Activated naive CD8-positive, alpha-beta T cell treated with anti-CD3 and anti-CD28 coated beads, Interleukin-2, amount 10 ng/mL, durations not matched to agents 7 days and 5 days (primary cell): ENCODE measurements at regions not wholly inside any gene's neighbourhood (a gene's known extent, or its start where the extent isn't known, plus 50 kb on each side); places are given as distances from the start of the nearest gene placed in this dataset.
"Not testable (repeated sequence)": the region's sequence is repeated elsewhere in the genome, so short reads cannot be mapped to it uniquely, and the experiment has no call there.

ENCODE experiments used
- ATAC-seq: fragments of 150-1000 bp; cut with Tn5 transposase; one replicate; pipeline ENCODE4 v1.10.0; 2021; ENCODE audit warnings: low read depth, moderate library complexity
- POLR2A ChIA-PET: fragments of 350-600 bp; sonication (Branson Sonifier 250); formaldehyde crosslinking; loops from one replicate; lab custom pipeline; 2021; ENCODE audit warnings: antibody characterized with exemption; lab: Charles Lee
- DNase-seq: peaks from one replicate; pipeline ENCODE4 v3.0.0; 2021
- H3K27ac Mint-ChIP-seq: one replicate; pipeline ENCODE4 v1.8.0; 2022; ENCODE audit warnings: mild to moderate bottlenecking, mixed read lengths
- H3K27me3 Mint-ChIP-seq: one replicate; pipeline ENCODE4 v1.8.0; 2022; ENCODE audit warnings: mild to moderate bottlenecking, moderate library complexity, mixed read lengths
- H3K36me3 Mint-ChIP-seq: one replicate; pipeline ENCODE4 v1.8.0; 2021; ENCODE audit warnings: mild to moderate bottlenecking, mixed read lengths
- H3K4me1 Mint-ChIP-seq: one replicate; pipeline ENCODE4 v1.8.0; 2021; ENCODE audit warnings: mixed read lengths
- H3K4me3 Mint-ChIP-seq: one replicate; pipeline ENCODE4 v1.8.0; 2022; ENCODE audit warnings: mild to moderate bottlenecking, moderate library complexity, mixed read lengths
- H3K9me3 Mint-ChIP-seq: one replicate; pipeline ENCODE4 v1.8.0; 2021; ENCODE audit warnings: mixed read lengths

DNA sequence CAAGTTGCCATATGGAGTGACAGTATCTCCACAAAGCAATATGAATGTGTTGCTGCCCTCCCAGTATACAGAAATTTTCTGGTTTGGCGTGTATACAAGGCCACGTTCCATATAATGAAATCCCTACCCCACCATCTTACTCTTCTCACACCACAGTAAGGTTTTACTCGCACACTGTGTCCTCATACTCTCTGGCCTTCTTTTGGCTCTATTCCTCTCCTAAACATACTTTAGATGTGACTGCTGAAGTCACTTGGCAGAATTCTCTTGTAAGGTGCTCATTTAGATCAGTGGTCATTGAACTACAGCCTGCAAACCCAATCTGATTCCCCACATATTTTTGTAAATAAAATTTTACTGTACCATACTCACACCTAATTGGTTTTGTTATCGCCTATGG, 123.2 kb downstream of the RFPL4B start:
- POLR2A ChIA-PET = no interaction called here
- no peak for ATAC-seq
- no peaks in the 10 kb centered on the region for H3K9me3 Mint-ChIP-seq

DNA sequence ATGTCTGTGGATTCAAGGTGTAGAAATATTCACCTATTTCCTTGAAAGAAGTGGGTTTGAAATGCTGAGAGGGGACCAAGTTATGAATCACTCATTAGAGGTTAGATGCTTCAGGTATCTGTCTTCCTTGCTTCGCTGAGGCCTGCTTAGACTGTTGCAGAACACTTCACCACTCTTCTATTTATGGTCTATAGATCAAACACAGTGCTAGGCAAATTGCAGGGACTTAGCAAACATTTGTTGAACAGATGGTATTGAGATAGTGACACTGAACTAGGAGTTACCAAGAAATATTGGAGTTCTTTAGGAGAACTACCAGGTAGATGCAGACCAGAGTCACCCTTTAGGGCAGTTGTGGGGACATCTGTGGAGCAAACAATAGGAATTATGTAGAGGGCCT, 123.8 kb downstream of the RFPL4B start:
- H3K27me3 Mint-ChIP-seq = no peaks in the 10 kb centered on the region
- POLR2A ChIA-PET = no interaction called here
- H3K36me3 Mint-ChIP-seq = no peaks in the 10 kb centered on the region
- no peaks in the 10 kb centered on the region for H3K9me3 Mint-ChIP-seq
- DNase-seq (no peak), ATAC-seq (no peak)
- H3K4me3 Mint-ChIP-seq = no peak overlapping the region
- no peaks in the 10 kb centered on the region for H3K4me1 Mint-ChIP-seq
- H3K27ac Mint-ChIP-seq = no peak overlapping the region

More for the DNA sequence above, 123.2 kb downstream of the RFPL4B start:
- no peak overlapping the region for H3K27ac Mint-ChIP-seq
- H3K4me1 Mint-ChIP-seq = no peaks in the 10 kb centered on the region
- no peaks in the 10 kb centered on the region for H3K36me3 Mint-ChIP-seq
- no peak for DNase-seq
- no peaks in the 10 kb centered on the region for H3K27me3 Mint-ChIP-seq
- H3K4me3 Mint-ChIP-seq = no peak overlapping the region

DNA sequence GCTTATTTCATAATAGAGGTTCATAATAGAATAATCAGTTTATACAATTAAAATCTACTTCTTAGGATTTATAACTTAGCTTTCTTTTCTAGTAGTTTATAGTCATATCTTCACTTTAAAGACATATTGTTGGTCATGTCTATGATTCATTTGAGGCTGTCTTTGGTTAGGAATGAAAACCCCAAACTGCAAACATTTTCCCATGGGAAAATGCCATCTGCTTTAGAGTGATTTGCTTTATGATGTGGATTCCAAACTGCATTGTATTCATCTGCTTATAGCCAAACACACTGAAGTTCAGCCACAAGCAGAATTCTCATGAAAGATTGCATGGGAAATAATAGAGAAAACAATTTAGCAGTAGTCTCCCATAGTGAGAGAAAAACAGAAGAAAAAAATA, 128.0 kb downstream of the RFPL4B start:
- no peaks in the 10 kb centered on the region for H3K9me3 Mint-ChIP-seq
- no peak overlapping the region for H3K27ac Mint-ChIP-seq
- DNase-seq = no peak

DNA sequence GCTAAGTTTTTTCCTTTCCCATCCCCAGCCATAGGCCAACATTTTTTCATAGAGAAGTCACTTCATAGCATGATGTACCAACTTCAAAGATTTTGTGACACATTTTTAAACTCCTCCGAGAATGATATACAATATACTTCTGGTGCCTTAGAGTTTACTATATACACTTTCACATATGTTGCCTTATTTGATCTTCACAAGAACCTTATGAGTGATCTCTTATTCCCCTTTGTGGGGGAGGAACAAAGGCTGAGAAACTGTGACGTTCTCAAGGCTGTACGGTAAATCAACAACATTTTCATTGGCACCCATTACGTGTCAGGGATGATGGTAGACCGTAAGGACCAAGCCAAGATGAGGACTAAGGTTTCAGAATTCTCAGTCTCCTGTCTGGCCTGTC, 130.0 kb downstream of the RFPL4B start:
- Mint-ChIP-seq H3K4me1 (no peaks in the 10 kb centered on the region), H3K27ac (no peak overlapping the region), H3K4me3 (no peak overlapping the region), H3K9me3 (no peaks in the 10 kb centered on the region), H3K36me3 (no peaks in the 10 kb centered on the region), H3K27me3 (no peaks in the 10 kb centered on the region)
- ATAC-seq (no peak), DNase-seq (no peak)
- POLR2A ChIA-PET = no interaction called here

More for the DNA sequence above, 128.0 kb downstream of the RFPL4B start:
- no peaks in the 10 kb centered on the region for H3K27me3 Mint-ChIP-seq
- no peak for ATAC-seq
- no peaks in the 10 kb centered on the region for H3K36me3 Mint-ChIP-seq
- no peak overlapping the region for H3K4me3 Mint-ChIP-seq
- POLR2A ChIA-PET = no interaction called here
- H3K4me1 Mint-ChIP-seq = no peaks in the 10 kb centered on the region

DNA sequence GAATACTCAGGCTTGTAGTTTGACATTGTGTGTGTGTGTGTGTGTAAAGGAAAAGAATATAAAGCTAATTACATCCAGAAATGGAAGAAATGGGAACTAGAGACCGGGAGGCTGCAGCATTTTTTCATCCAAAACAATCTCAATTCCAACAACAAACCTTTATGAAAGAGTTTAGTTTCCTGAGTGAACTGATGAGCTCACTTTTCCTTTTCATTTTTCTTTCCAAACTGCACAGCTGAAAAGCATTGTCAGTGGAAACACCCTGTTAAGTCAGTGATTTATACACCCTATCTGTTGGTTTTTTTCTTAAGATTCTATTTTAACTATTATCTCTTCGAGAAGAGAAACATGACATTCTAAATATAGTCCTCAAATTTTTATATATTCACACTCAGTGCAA, 130.9 kb downstream of the RFPL4B start:
- Mint-ChIP-seq H3K27me3 (no peaks in the 10 kb centered on the region), H3K4me3 (no peak overlapping the region), H3K9me3 (no peaks in the 10 kb centered on the region), H3K27ac (no peak overlapping the region), H3K36me3 (no peaks in the 10 kb centered on the region), H3K4me1 (no peaks in the 10 kb centered on the region)
- DNase-seq = no peak
- ATAC-seq = no peak
- POLR2A ChIA-PET = no interaction called here

DNA sequence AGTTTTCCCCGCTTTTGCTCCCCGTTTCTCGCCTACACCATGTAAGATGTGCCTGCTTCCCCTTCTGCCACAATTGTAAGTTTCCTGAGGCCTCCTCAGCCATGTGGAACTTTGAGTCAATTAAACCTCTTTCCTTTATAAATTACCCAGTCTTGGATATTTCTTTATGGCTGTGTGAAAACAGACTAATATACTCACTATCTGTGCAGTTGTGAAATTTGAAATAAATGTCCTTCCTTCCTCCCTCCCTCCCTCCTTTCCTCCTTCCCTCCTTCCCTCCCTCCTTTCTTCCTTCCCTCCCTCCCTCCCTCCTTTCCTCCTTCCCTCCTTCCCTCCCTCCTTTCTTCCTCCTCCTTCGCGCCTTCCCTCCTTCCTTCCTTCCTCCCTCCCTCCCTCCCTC, 132.8 kb downstream of the RFPL4B start:
- ATAC-seq, H3K36me3 Mint-ChIP-seq, H3K4me3 Mint-ChIP-seq, POLR2A ChIA-PET, H3K27ac Mint-ChIP-seq, DNase-seq, H3K4me1 Mint-ChIP-seq, H3K27me3 Mint-ChIP-seq, H3K9me3 Mint-ChIP-seq: not testable (repeated sequence)

DNA sequence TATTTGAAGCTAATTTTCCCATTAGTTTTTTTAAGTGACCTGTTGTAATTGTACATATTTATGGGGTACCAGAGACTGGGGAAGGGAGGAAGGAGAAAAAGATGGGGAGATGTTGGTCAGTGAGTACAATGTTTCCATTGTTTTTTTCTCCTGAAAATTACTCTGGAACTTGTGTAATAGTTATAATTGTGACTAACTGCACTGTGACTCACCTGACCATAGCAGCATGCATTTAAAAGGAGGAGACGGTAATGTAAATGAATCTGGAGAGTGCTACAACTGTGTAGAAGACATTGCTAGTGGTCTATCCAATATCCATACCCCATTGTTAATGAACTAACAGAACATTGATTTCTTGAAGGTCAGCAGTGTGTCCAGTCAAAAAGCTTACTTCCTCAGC, 133.4 kb downstream of the RFPL4B start:
- no peak overlapping the region for H3K4me3 Mint-ChIP-seq
- no peak for DNase-seq
- no peak for ATAC-seq
- H3K36me3 Mint-ChIP-seq = no peaks in the 10 kb centered on the region
- POLR2A ChIA-PET = no interaction called here
- H3K9me3 Mint-ChIP-seq = no peaks in the 10 kb centered on the region
- no peaks in the 10 kb centered on the region for H3K27me3 Mint-ChIP-seq
- no peaks in the 10 kb centered on the region for H3K4me1 Mint-ChIP-seq
- no peak overlapping the region for H3K27ac Mint-ChIP-seq

DNA sequence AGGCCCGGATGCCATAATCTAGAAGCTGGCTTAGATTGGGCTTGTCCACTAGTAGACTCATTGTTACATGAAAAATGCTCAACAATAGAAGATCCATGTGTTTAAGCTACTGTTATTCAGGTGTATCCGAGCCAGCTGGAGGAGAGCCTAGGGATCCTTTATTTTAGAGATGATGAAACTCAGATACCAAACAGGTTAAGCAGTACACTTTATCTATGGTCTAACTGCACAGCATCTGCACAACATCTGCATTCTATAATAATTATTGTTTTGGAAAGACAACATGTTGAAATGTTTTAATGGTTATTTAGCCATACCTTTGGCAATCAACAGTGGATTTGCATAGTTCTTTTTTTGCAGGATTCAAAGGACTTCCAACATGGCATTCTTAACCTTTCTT, 134.1 kb downstream of the RFPL4B start:
- no peaks in the 10 kb centered on the region for H3K36me3 Mint-ChIP-seq
- DNase-seq (no peak), ATAC-seq (no peak)
- no peaks in the 10 kb centered on the region for H3K27me3 Mint-ChIP-seq
- POLR2A ChIA-PET = no interaction called here
- no peak overlapping the region for H3K27ac Mint-ChIP-seq
- no peaks in the 10 kb centered on the region for H3K9me3 Mint-ChIP-seq
- H3K4me1 Mint-ChIP-seq = no peaks in the 10 kb centered on the region
- no peak overlapping the region for H3K4me3 Mint-ChIP-seq

DNA sequence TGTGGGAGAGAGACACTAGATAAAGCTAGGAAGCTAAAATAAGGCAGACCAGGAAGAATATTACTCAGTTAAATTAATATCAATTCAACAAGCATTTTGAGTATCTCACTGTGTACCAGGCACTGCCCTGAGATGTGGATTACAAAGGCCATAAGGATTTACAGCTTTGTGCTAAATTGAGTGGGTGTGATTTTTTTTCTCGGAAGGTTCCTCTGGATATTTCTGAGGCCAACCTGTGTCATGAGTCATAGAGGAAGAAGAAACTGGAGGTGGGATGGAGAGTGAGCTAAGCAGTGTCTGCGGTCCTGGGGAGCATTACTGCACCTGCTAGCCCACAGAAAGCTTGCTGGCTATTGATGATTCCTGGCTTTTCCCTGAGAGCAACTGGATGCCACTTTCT, 135.2 kb downstream of the RFPL4B start:
- DNase-seq = no peak
- ATAC-seq = no peak
- POLR2A ChIA-PET = no interaction called here
- no peaks in the 10 kb centered on the region for H3K36me3 Mint-ChIP-seq
- H3K27me3 Mint-ChIP-seq = no peaks in the 10 kb centered on the region
- H3K4me3 Mint-ChIP-seq = no peak overlapping the region
- no peaks in the 10 kb centered on the region for H3K9me3 Mint-ChIP-seq
- no peak overlapping the region for H3K27ac Mint-ChIP-seq
- no peaks in the 10 kb centered on the region for H3K4me1 Mint-ChIP-seq

DNA sequence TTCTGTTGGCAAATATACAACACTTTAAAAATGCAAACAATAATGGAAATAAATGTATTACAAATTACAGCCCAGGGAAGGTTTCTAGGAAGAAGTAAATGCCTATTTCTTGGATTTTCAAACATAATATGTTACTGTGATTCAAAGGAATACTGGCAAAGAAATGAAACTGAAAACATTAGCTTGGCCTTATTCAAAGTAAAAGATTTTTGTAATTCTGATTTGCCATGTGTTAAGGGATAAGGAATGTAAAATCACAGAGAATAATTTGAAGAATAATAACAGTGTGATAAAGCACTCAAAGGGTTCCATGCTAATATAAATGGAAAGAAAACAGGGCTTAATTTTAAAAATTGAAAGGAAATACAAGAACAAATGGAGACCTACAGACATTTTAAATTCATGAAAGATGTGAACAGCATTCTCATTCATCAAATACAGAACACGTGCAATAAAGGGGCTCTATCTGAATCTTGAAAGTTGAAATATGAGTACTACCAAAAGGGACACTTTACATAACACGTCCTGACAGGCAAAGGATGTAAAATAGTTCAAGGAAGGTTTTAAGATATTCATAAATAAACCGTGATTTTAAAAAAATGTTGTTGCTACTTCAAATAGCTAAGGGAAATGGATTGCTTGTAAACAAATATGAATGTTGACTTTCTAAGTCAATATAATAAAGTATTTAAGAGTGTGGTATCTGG, 138.1 kb downstream of the RFPL4B start:
- Mint-ChIP-seq H3K4me1 (no peaks in the 10 kb centered on the region), H3K27me3 (no peaks in the 10 kb centered on the region)
- POLR2A ChIA-PET = no interaction called here

DNA sequence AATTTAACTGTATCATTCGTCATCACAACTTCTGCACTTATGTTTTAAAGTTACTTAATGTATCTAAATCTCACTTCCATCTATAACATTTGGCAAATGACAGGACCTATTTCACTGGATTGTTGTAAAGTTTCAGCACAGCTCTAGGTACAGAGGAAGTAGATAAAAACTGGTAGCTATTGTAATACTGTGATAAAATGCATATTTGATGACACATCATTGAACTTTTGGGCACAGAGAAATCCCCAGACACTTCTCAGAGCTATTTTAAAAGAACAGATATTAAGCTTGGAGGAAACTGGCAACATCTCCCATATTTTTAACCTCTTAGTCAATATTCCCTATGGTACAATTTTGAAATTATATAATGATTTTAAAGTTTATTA, 138.7 kb downstream of the RFPL4B start:
- H3K27ac Mint-ChIP-seq = no peak overlapping the region
- H3K9me3 Mint-ChIP-seq = no peaks in the 10 kb centered on the region
- no peaks in the 10 kb centered on the region for H3K27me3 Mint-ChIP-seq
- POLR2A ChIA-PET = no interaction called here
- no peak overlapping the region for H3K4me3 Mint-ChIP-seq
- ATAC-seq = no peak
- DNase-seq = no peak
- no peaks in the 10 kb centered on the region for H3K4me1 Mint-ChIP-seq
- no peaks in the 10 kb centered on the region for H3K36me3 Mint-ChIP-seq

More for the DNA sequence above, 138.1 kb downstream of the RFPL4B start:
- no peak for ATAC-seq
- Mint-ChIP-seq H3K36me3 (no peaks in the 10 kb centered on the region), H3K9me3 (no peaks in the 10 kb centered on the region), H3K27ac (no peak overlapping the region), H3K4me3 (no peak overlapping the region)
- no peak for DNase-seq

DNA sequence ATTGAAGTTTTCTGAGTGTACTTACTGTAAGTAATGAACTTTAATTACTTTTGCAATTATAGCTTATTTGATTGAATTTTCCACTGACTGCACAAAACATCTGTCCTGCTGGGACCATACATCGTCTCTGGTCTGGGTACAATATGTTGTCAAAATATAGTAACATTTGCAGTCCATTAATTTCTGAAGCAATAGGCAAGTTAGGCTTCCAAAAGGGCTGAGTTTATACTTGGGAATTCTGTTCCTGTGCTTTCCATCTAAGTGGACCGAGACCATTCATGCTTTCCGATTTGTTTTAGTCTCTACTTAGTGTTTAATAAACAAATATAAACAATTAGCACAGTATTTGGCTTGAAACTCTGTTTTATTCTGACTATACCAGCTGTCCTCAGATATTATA, 139.3 kb downstream of the RFPL4B start:
- Mint-ChIP-seq H3K27ac (no peak overlapping the region), H3K36me3 (no peaks in the 10 kb centered on the region), H3K4me1 (no peaks in the 10 kb centered on the region)

DNA sequence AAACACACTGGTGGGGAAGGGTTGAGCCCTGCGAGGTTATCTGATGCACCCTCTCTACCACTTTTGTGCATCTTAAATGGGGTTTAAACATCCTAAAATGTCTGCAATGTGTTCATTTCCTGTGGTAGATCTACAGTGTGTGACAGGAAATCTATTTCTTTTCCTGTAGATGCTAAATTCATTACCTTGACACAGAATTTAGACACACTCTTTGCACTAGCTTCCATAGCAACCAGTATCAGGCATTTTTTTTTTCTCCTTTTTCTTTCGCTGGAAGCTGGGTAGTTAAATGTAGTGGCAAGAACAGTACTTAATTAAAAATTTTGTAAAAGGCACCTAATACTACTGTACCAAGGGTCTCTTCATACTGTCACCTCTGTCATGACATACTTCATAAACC, 141.1 kb downstream of the RFPL4B start:
- POLR2A ChIA-PET = no interaction called here
- DNase-seq (no peak), ATAC-seq (no peak)
- no peak overlapping the region for H3K4me3 Mint-ChIP-seq
- H3K27ac Mint-ChIP-seq = no peak overlapping the region
- no peaks in the 10 kb centered on the region for H3K9me3 Mint-ChIP-seq
- H3K4me1 Mint-ChIP-seq = no peaks in the 10 kb centered on the region
- H3K36me3 Mint-ChIP-seq = no peaks in the 10 kb centered on the region
- no peaks in the 10 kb centered on the region for H3K27me3 Mint-ChIP-seq

More for the DNA sequence above, 139.3 kb downstream of the RFPL4B start:
- Mint-ChIP-seq H3K4me3 (no peak overlapping the region), H3K27me3 (no peaks in the 10 kb centered on the region), H3K9me3 (no peaks in the 10 kb centered on the region)
- POLR2A ChIA-PET = no interaction called here
- no peak for DNase-seq
- ATAC-seq = no peak

DNA sequence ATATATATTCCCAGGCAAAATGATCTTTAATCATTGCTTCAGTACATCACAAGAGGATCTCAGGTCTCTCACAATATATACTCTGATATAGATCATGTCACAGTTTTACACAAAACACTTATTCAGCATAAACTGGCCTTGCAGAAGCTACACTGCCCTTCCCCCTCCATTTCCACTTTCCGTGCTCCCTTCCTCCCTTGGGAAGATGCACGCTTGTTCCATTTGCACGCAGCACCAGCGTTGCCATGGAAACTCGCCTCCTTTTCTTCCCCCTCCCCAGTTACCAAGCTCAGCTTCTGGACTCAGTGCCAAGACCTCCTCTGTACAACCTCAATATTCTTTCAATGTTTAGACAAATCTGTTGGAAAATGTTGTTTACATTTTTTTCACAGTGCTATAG, 154.6 kb downstream of the RFPL4B start:
- H3K4me1 Mint-ChIP-seq = no peaks in the 10 kb centered on the region
- DNase-seq = no peak
- no peak overlapping the region for H3K4me3 Mint-ChIP-seq
- POLR2A ChIA-PET = no interaction called here
- H3K27ac Mint-ChIP-seq = no peak overlapping the region
- H3K27me3 Mint-ChIP-seq = no peaks in the 10 kb centered on the region
- H3K9me3 Mint-ChIP-seq = no peaks in the 10 kb centered on the region
- no peak for ATAC-seq
- no peaks in the 10 kb centered on the region for H3K36me3 Mint-ChIP-seq
